ENCODE measurements at regions not wholly inside any gene's neighbourhood (a gene's known extent, or its start where the extent isn't known, plus 50 kb on each side); places are given as distances from the start of the nearest gene placed in this dataset.

- no peak for DNase-seq
Measured at GRCh38 chr4:26106776-26107175, 192.8 kb downstream of the SMIM20 start.

DNA sequence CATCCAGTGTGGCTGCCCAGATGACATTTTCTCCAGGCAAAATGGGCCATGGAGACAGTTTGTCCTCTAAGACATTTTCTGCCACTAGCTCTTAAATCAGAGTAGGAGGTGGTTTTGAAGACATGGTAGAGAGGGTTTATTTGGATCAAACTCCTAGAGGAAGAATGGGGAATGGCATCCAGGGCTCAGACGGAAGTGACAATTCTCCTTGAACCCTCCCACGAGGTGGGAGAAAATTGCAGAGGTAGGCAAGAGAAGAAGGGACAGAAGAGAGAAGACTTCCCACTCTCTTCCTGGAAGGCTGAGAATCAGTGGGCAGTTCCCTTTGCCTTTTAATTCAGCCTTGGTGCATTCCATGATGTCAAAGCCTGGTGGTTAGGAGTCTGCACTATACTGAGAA lies 194.0 kb downstream of the SMIM20 start:
- no peak for DNase-seq

DNA sequence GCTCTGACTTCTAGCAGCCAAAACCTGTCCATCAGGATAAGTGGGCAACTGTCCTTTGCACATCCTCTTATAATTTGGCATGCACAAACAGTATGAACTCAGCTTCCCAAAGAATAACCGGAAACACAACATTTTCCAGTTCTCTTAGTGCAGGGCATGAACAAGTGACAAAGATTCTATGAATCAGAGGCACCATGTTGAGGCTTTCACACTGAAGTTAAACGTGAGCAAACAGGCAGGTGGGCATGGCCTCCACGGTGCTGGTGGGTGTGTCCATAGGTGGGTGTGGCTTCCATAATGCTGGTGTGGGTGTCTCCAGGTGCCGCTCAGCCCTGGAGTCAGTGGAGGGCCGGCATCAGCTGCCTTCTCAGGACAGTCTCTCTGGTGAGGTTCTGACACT lies 196.5 kb downstream of the SMIM20 start:
- DNase-seq: no peak

DNA sequence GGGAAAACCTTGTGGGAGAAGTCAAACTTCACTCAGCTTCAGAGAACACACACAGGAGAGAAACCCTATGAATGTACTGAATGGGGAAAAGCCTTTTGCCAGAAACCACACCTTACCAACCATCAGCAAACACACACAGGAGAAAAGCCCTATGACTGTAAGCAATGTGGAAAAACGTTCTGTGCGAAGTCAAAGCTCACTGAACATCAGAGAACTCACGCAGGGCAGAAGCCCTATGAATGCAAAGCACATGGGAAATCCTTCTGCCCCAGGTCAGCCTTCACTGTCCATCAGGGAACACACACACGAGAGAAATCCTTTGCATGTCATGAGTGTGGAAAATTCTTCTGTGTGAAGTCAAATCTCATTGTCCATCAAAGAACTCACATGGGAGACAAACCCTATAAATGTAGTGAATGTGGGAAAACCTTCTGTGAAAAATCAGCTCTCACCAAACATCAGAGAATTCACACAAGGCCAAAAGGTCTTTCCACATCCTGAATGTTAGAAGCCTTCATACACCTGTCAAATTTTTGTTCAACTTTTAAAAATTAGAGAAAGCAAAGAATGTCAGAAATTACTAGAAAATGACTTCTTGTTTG lies 199.4 kb downstream of the SMIM20 start:
- no peak for DNase-seq

- DNase-seq: no peak
Measured at GRCh38 chr4:26116057-26116456, 202.0 kb downstream of the SMIM20 start.

GRCh38 chr4:26120098-26120825 lies 200.6 kb upstream of the RBPJ start:
- DNase-seq: no peak

DNA sequence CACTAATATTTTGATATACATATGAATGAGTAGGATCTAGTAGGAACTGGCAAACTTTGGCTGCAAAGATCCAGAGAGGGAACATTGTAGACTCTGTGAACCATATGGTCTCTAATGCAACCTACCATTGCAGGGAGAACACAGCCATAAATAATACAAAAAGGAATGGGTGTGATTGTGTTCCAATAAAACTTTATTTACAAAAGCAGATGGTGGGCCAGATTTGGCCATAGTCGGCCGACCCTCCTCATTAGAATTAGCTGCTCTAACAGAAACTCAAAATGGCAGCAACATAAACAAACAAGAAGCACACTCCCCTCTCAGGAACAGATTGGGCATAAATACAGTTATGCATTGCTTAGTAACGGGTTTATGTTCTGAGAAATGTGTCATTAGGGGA lies 198.1 kb upstream of the RBPJ start:
- DNase-seq: no peak

DNA sequence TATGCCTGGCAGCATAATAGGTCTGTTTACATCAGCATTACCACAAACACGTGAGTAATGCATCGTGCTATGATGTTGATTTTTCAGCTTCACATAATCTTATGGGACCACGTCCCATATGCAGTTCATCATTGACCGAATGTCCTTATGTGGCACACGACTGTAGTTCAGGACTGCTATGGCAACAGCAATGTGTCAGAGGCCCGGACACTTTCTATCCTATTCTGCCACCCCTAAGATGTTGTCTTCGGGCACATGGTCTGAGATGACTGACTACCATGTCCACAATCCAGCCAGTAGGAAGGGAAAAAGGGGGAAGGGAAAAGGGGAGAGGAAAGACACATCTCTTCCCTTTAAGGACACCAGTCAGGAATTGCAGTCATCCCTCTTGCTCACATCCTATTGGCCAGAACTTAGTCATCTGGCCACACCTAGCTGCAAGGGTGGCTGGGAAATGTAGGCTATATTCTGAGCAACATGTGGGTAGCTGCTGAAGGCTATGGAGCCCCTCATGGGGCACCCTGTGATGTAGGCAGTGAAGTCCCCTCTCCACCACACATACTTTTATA lies 196.0 kb upstream of the RBPJ start:
- no peak for DNase-seq

GRCh38 chr4:26126143-26126718 lies 194.6 kb upstream of the RBPJ start:
- DNase-seq: no peak

GRCh38 chr4:26126994-26127393 lies 193.8 kb upstream of the RBPJ start:
- no peak for DNase-seq

DNA sequence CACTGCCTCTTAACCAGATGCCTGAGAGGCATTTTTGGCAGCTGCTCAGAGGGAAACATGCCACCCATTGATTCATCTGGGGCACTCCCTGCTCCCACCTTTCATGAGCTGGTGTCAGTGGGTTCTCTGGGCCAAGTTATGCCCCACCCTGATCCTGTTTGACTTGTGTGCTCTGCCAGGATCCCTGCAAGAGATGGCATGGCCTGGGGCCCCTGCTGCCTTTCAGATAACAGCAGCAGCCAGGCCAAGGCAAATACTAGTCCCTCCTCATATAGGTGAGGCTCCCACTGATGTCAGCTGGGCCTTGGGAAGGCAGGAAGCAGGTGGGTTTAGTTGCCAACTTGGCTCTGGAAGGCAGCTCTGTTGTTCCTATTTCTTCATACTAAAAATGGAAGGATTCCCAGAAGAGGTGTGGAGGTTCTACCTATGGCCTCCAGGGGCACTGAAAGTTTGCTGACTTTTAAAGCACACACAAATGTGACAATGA lies 192.9 kb upstream of the RBPJ start:
- DNase-seq: peak; percentile 52 to 73

DNA sequence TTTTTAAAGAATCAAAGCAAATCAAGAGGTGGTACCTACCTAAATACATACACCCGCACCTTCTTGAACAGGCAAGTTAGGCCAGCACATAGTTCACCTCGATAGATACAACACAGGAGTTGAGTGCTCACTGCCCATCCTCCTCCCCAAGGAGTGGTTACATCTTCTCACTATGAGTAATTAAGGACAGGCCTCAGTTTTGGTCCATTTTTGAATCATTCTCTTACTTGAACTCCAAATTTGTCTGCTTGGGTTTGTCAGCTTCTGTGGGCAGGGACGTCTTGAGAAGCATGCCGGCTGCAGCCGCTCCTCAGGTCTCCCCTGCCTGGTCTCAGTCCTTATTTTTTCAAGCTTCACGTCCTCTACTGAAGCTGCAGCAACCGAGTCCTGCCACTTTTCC lies 190.6 kb upstream of the RBPJ start:
- DNase-seq: no peak

DNA sequence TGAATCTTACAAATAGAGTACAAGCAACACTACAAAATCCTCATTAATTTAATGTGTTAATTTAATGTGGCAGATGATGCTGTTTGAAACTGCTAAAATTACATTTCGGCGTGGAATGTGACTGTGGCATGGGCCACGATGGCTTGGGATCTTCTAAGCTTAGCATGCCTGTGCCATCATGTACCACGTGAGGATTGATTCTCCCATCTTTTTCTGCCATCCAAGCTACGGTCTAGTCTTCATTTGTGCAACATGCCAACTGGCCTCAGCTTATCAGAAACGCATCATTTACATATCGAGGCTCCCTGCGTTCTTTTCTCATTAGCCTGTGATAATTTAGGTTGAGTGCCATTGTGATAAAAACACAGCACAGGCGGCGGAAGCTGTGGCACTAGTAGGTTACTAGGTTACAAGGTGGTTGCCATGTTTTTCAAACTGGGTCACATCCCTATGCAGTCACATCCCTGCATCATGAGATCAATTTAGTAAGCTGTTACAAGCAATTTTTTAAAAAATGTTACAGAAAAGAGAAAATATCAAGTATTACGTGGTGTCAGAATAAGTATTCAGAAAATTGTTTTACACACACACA lies 189.9 kb upstream of the RBPJ start:
- DNase-seq: no peak

DNA sequence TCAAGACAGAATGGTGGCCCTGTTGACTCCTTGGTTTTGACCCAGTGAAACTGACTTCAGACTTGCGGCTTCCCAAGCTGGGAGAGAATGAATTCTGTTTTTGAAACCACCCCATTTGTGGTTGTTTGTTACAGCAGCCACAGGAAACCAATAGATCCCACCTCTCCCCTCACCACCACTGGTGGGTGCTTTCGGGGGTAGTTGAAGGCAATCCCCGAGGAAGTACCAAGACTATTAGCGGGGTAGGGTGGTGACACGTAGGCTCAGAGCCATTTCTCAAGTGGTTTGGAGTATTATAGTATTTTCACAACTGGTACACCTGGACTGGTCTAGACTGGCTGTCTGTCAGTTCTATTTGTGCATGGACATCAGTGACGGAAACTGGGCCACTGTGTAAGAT lies 189.1 kb upstream of the RBPJ start:
- DNase-seq: no peak

- DNase-seq: no peak
Measured at GRCh38 chr4:26132858-26133257, 188.0 kb upstream of the RBPJ start.

GRCh38 chr4:26133840-26134239 lies 187.0 kb upstream of the RBPJ start:
- no peak for DNase-seq

DNA sequence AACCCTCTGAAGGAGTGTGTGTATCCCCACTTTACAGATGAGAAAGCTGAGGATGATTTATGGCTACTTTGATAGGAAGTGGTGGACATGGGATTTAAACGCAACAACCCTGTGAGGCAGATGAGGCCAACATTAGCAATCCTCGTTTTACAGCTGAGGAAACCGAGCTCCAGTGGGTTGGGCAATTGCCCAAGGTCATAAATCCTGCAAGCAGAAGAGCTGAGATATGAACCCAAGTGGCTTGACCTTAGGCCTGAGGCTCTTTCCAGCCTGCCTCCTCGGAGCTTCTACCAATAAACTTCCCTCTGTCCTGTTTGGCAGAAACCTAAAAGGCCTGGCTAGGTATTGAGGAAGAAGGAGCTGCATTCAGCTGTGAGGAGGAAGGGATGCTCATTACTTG lies 185.5 kb upstream of the RBPJ start:
- DNase-seq: no peak

DNA sequence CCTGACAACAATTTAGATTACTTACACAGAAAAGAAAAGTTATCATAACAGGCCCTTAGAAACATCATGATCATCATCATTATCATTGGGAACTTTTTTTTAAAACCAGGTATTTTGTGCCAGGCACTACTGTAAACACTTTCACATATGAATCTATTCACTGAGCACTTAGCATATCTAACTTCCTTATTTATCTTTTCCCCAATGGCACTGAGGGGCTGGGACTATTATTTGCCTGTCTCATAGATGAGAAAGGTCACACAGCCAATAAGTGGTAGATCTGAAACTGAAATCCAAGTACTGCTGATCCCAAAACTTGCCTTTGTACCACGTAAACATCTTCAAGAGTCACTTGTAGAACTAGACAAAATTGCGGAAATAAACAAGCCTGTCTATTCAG lies 184.2 kb upstream of the RBPJ start:
- no peak for DNase-seq

DNA sequence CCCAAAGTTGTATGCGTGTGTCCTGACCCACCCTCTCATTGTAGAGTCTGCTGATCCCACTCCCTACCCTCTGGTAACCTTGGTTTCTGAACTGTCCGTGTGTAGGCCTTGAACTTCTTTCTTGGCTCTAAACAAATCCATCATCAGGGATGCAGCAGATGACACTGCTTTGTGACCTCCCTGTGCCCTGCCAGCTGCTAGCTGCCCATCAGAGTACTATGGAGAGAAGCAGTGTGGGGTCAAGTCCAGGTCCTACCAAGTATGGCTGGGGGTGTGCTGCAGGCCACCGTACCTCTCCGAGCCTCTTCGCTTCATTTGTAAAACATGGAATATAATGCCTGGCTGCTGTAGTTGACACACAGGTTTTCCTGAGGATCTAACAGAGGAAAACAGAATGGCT lies 183.5 kb upstream of the RBPJ start:
- DNase-seq: no peak

DNA sequence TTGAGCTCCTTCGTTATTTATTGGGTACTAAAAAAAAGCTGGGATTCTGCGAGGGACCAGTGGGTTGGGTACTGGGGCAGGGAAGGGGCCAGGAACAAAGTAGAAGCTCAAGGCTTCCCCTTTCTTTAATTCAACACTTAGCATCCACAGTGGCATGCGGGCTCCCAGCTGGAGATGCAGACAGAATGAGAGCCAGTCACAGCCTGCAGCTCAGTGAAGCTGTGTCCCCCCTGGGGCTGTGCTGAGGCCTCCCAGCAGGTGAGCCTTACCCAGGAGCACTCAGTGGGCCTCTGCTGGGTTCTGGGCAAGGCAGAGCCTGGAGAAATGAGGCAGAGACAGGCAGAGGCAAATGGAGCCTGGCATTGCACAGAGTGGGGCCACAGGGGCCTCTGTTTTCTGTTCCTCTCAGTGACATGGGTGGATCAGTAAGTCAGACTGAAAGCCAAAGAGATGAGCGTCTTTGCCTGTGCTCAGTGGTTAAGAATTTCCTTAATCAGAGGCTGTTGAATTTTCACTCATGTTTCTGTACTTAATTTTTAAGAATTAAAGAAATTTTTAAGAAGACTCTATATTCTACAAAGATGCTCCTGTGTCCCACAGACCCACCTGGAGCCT lies 181.4 kb upstream of the RBPJ start:
- no peak for DNase-seq

- no peak for DNase-seq
Measured at GRCh38 chr4:26140150-26140898, 180.5 kb upstream of the RBPJ start.

GRCh38 chr4:26141051-26141721 lies 179.6 kb upstream of the RBPJ start:
- DNase-seq: peak; percentile 3 to 22
